Calu3 (cell line): ENCODE measurements at regions not wholly inside any gene's neighbourhood (a gene's known extent, or its start where the extent isn't known, plus 50 kb on each side); places are given as distances from the start of the nearest gene placed in this dataset.
A peak's percentile ranks its signal among the peaks of the same experiment; 100 is the strongest.

ENCODE experiments used
- BruUV-seq: library from RNA; stranded (reverse); fragments of 400-500 nt; replicated peaks from 2 replicates; lab custom pipeline; 2021; lab: Mats Ljungman, UMichigan
- CTCF ChIA-PET: fragments of 300-600 bp; sonication (Branson Sonifier 250); formaldehyde crosslinking; loops from one replicate; lab custom pipeline; 2022; ENCODE audit warnings: antibody characterized with exemption; lab: Charles Lee
- DNase-seq: peaks from one replicate; pipeline ENCODE4 v3.0.0; 2022
- H3K27ac Mint-ChIP-seq: one replicate; pipeline ENCODE4 v1.8.0; 2022; ENCODE audit warnings: mixed read lengths; ENCODE audit not compliant: unreplicated experiment
- H3K27me3 Mint-ChIP-seq: one replicate; pipeline ENCODE4 v1.8.0; 2022; ENCODE audit warnings: mixed read lengths; ENCODE audit not compliant: unreplicated experiment
- H3K36me3 Mint-ChIP-seq: one replicate; pipeline ENCODE4 v1.8.0; 2022; ENCODE audit warnings: mild to moderate bottlenecking, moderate library complexity, mixed read lengths; ENCODE audit not compliant: insufficient read depth, unreplicated experiment
- H3K4me1 Mint-ChIP-seq: one replicate; pipeline ENCODE4 v1.8.0; 2022; ENCODE audit warnings: mild to moderate bottlenecking, low read depth, mixed read lengths; ENCODE audit not compliant: unreplicated experiment
- H3K4me3 Mint-ChIP-seq: one replicate; pipeline ENCODE4 v1.8.0; 2022; ENCODE audit warnings: mild to moderate bottlenecking, low read depth, moderate library complexity, mixed read lengths; ENCODE audit not compliant: unreplicated experiment
- H3K9me3 Mint-ChIP-seq: one replicate; pipeline ENCODE4 v1.8.0; 2022; ENCODE audit warnings: low read depth, mixed read lengths; ENCODE audit not compliant: unreplicated experiment
- intact Hi-C: fragments of 100-400 bp; cut with micrococcal nuclease; formaldehyde crosslinking; loops from one replicate; pipeline ENCODE4 v1.10.0; 2022; ENCODE audit not compliant: unreplicated experiment
- TF ChIP-seq, protein P1 (sequence below): fragments of 200-600 bp; IDR thresholded peaks from one replicate; pipeline ENCODE4 v1.8.0; 2022; ENCODE audit warnings: antibody characterized with exemption; ENCODE audit not compliant: unreplicated experiment

DNA sequence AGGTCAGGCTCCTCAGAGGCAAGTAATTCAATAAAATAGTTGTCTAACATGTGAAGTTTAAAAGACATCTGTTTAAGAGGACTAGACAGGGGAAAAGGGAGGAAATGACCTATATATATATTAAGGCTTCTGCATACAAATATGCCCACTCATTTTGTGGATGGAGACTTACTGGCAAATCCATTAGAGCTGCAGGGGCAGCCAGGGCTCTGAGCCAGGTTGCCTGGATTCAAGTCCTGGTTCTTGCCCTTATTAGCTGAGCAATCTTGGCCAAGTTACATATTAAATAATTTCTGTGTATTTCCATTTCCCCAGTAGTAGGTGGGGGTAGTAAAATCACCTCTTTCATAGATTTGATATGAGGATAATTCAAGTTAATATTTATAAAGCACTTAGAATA is 287.0 kb upstream of the RIMS1 start:
- Mint-ChIP-seq H3K36me3 (no peaks in the 10 kb centered on the region), H3K4me3 (no peak overlapping the region), H3K9me3 (no peaks in the 10 kb centered on the region), H3K27me3 (no peaks in the 10 kb centered on the region), H3K4me1 (peaks cover 72% of the 10 kb centered on the region), H3K27ac (no peak overlapping the region)
- no peak for DNase-seq
- BruUV-seq, result no TSS peak
- intact Hi-C loops, result no loop called here
- CTCF ChIA-PET, result interaction anchor here (0.7 to 0.8 kb wide), 2 partner anchors 20 to 146 kb away, joined by 3 read pairs; no protein-coding TSS in a partner anchor
- TF ChIP-seq, protein P1, sequence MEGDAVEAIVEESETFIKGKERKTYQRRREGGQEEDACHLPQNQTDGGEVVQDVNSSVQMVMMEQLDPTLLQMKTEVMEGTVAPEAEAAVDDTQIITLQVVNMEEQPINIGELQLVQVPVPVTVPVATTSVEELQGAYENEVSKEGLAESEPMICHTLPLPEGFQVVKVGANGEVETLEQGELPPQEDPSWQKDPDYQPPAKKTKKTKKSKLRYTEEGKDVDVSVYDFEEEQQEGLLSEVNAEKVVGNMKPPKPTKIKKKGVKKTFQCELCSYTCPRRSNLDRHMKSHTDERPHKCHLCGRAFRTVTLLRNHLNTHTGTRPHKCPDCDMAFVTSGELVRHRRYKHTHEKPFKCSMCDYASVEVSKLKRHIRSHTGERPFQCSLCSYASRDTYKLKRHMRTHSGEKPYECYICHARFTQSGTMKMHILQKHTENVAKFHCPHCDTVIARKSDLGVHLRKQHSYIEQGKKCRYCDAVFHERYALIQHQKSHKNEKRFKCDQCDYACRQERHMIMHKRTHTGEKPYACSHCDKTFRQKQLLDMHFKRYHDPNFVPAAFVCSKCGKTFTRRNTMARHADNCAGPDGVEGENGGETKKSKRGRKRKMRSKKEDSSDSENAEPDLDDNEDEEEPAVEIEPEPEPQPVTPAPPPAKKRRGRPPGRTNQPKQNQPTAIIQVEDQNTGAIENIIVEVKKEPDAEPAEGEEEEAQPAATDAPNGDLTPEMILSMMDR, result no peak

DNA sequence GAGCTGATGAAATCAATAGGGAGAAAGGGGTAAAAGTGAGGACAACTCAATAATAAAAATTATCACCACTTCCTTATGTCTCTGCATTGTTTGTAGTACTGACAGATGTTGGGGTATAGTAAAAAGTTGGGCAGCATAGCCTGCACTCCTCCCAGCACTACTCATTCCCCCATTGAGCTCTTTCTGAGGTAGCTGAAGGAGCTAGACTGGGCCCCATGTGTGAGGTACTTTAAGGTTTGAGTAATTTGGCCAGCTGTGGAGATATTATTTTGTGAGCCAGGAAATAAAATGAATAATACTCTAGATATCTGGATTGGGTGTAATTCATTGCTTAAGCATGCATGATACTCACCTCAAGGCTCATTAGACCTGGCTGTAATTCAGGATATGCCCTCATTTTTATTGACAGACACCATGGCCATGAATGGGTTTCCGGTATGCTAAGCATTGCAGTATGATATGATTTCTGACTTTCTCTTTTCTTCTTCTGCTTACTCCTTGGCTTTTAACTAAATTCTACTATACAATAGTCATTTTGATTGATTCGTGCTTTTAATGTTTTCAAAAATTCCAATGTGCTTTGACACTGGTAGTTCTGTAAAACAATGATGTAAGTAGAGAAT is 283.9 kb upstream of the RIMS1 start:
- CTCF ChIA-PET, result interaction anchor here (0.5 kb wide), 1 partner anchor 35 kb away, joined by 4 read pairs; no protein-coding TSS in a partner anchor
- H3K27ac Mint-ChIP-seq, result peak overlapping the region; percentile 78
- DNase-seq, result peak; percentile 71
- H3K27me3 Mint-ChIP-seq, result no peaks in the 10 kb centered on the region
- H3K9me3 Mint-ChIP-seq, result no peaks in the 10 kb centered on the region
- no peaks in the 10 kb centered on the region for H3K36me3 Mint-ChIP-seq
- no peak overlapping the region for H3K4me3 Mint-ChIP-seq
- H3K4me1 Mint-ChIP-seq, result peaks cover 88% of the 10 kb centered on the region
- intact Hi-C loops, result loop anchor here (5.0 to 10.0 kb wide), 2 partner anchors 60 to 198 kb away; no protein-coding TSS in a partner anchor
- no TSS peak for BruUV-seq
- TF ChIP-seq, protein P1, result no peak

DNA sequence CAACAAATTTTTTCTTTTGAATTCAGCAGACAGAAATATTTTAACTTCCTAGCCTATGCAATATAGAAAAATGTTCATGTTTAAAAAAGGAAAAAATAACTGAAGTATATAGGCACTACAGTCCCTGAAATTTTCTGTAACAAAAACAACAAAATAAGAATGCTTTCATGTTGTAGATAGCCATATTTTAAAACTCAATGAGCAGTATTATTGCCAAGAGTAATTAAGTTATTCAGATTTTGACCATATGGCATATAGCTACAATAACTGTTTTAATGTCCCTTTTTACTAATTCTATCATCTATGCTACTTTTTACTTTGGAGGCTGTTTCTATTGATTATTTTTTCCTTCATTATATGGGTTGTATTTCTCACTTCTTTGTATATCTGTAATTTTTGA is 283.3 kb upstream of the RIMS1 start:
- TF ChIP-seq, protein P1, result no peak
- CTCF ChIA-PET, result interaction anchor here (0.5 kb wide), 1 partner anchor 35 kb away, joined by 4 read pairs; no protein-coding TSS in a partner anchor
- Mint-ChIP-seq H3K27ac (peak overlapping the region; percentile 65), H3K4me3 (no peak overlapping the region), H3K36me3 (no peaks in the 10 kb centered on the region), H3K27me3 (no peaks in the 10 kb centered on the region), H3K9me3 (no peaks in the 10 kb centered on the region), H3K4me1 (peaks cover 86% of the 10 kb centered on the region)
- DNase-seq, result no peak
- intact Hi-C loops, result loop anchor here (5.0 to 10.0 kb wide), 2 partner anchors 61 to 198 kb away; no protein-coding TSS in a partner anchor
- BruUV-seq, result no TSS peak

DNA sequence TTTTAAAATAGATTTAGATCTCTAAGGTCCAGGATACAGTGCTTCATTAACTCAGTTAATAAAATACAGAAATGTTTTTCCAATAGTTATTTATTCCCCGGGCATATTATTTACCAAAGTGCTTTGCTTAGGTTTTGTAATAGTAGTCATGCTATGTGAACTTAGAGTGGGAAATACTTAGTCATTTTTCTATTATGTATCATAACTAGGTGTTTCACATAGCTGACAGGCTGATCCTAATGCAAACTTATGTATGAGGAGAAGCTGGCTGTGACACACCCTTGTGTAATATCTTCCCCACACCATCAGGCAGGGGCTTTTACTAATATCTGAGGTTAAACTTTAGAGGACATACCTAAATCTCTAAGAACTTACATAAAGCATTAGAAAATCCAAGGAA is 277.7 kb upstream of the RIMS1 start:
- intact Hi-C loops, result loop anchor here (10.0 kb wide), 1 partner anchor 204 kb away; no protein-coding TSS in a partner anchor
- TF ChIP-seq, protein P1, result no peak
- Mint-ChIP-seq H3K4me1 (peaks cover 49% of the 10 kb centered on the region), H3K27ac (no peak overlapping the region), H3K9me3 (no peaks in the 10 kb centered on the region), H3K36me3 (no peaks in the 10 kb centered on the region), H3K27me3 (no peaks in the 10 kb centered on the region), H3K4me3 (no peak overlapping the region)
- no TSS peak for BruUV-seq
- CTCF ChIA-PET, result no interaction called here
- DNase-seq, result peak; percentile 29
